GM19025 (cell line): ENCODE measurements at regions not wholly inside any gene's neighbourhood (a gene's known extent, or its start where the extent isn't known, plus 50 kb on each side); places are given as distances from the start of the nearest gene placed in this dataset.
A peak's percentile ranks its signal among the peaks of the same experiment; 100 is the strongest.
"Not testable (repeated sequence)": the region's sequence is repeated elsewhere in the genome, so short reads cannot be mapped to it uniquely, and the experiment has no call there.

Source experiments
- ATAC-seq: cut with Tn5 transposase; IDR thresholded peaks from one replicate; pipeline ENCODE4 v1.9.1; 2021; ENCODE audit warnings: mild to moderate bottlenecking, low read depth, moderate library complexity; ENCODE audit not compliant: unreplicated experiment

- ATAC-seq = no peak
Observed at GRCh38 chr7:32228601-32229000, 158.4 kb upstream of the PDE1C start.

GRCh38 chr7:32227746-32228145 is 157.5 kb upstream of the PDE1C start:
- ATAC-seq = no peak

- no peak for ATAC-seq
Observed at GRCh38 chr7:32224276-32224675, 154.1 kb upstream of the PDE1C start.

GRCh38 chr7:32223721-32224120 is 153.5 kb upstream of the PDE1C start:
- ATAC-seq = no peak

GRCh38 chr7:32223071-32223650 is 153.0 kb upstream of the PDE1C start:
- ATAC-seq = no peak

- ATAC-seq = no peak
Observed at GRCh38 chr7:32222251-32222900, 152.2 kb upstream of the PDE1C start.

- ATAC-seq = no peak
Observed at GRCh38 chr7:32221736-32222135, 151.5 kb upstream of the PDE1C start.

GRCh38 chr7:32221056-32221455 is 150.8 kb upstream of the PDE1C start:
- no peak for ATAC-seq

- ATAC-seq = not testable (repeated sequence)
Observed at GRCh38 chr7:32219831-32220230, 149.6 kb upstream of the PDE1C start.

GRCh38 chr7:32219416-32219815 is 149.2 kb upstream of the PDE1C start:
- no peak for ATAC-seq

GRCh38 chr7:32218741-32219288 is 148.6 kb upstream of the PDE1C start:
- no peak for ATAC-seq

- ATAC-seq = no peak
Observed at GRCh38 chr7:32218154-32218467, 147.9 kb upstream of the PDE1C start.

- no peak for ATAC-seq
Observed at GRCh38 chr7:32217341-32218153, 147.3 kb upstream of the PDE1C start.

- no peak for ATAC-seq
Observed at GRCh38 chr7:32216759-32217158, 146.6 kb upstream of the PDE1C start.

- no peak for ATAC-seq
Observed at GRCh38 chr7:32215697-32216096, 145.5 kb upstream of the PDE1C start.

- no peak for ATAC-seq
Observed at GRCh38 chr7:32214913-32215312, 144.7 kb upstream of the PDE1C start.

GRCh38 chr7:32212321-32212720 is 142.1 kb upstream of the PDE1C start:
- no peak for ATAC-seq

- ATAC-seq = no peak
Observed at GRCh38 chr7:32206987-32207386, 136.8 kb upstream of the PDE1C start.

- ATAC-seq = no peak
Observed at GRCh38 chr7:32206488-32206887, 136.3 kb upstream of the PDE1C start.

- not testable (repeated sequence) for ATAC-seq
Observed at GRCh38 chr7:32205298-32205824, 135.2 kb upstream of the PDE1C start.

GRCh38 chr7:32204361-32205018 is 134.3 kb upstream of the PDE1C start:
- peak; percentile 76 for ATAC-seq
